SK-N-SH treated with all-trans-retinoic acid at 6 μM for 48 hours (cell line): ENCODE measurements at regions not wholly inside any gene's neighbourhood (a gene's known extent, or its start where the extent isn't known, plus 50 kb on each side); places are given as distances from the start of the nearest gene placed in this dataset.

Experiments
- ATAC-seq: fragments of 200-7000 bp; cut with Tn5 transposase; 3 replicates; pipeline ENCODE4 v1.9.1; 2020; ENCODE audit warnings: mild to moderate bottlenecking, moderate library complexity
- ARNTL ChIP-seq: fragments of 450-650 bp; formaldehyde crosslinking; IDR thresholded peaks from 2 replicates; pipeline ENCODE4 v1.5.0; 2020; ENCODE audit warnings: low read depth, mild to moderate bottlenecking, moderate library complexity, borderline replicate concordance
- BACH2 ChIP-seq: fragments of 250-450 bp; sonication (Bioruptor Pico); IDR thresholded peaks from 2 replicates; pipeline ENCODE4 v1.9.0; 2021; ENCODE audit warnings: mild to moderate bottlenecking, borderline replicate concordance
- CREB5 ChIP-seq: fragments of 250-450 bp; sonication (Bioruptor Pico); IDR thresholded peaks from 2 replicates; pipeline ENCODE4 v1.5.1; 2020; ENCODE audit warnings: low read depth, mild to moderate bottlenecking, moderate library complexity
- CSDC2 ChIP-seq: fragments of 250-450 bp; sonication (Bioruptor Pico); IDR thresholded peaks from 2 replicates; pipeline ENCODE4 v1.5.0; 2020; ENCODE audit warnings: mild to moderate bottlenecking, moderate library complexity
- ESRRG ChIP-seq: fragments of 250-450 bp; sonication (Bioruptor Pico); IDR thresholded peaks from 2 replicates; pipeline ENCODE4 v1.6.1; 2021; ENCODE audit warnings: mild to moderate bottlenecking
- GLIS3 ChIP-seq: fragments of 250-450 bp; sonication (Bioruptor Pico); IDR thresholded peaks from 2 replicates; pipeline ENCODE4 v1.5.0; 2020; ENCODE audit warnings: mild to moderate bottlenecking, moderate library complexity
- ISL1 ChIP-seq: fragments of 250-450 bp; sonication (Bioruptor Pico); IDR thresholded peaks from 2 replicates; pipeline ENCODE4 v2.1.2; 2022; ENCODE audit warnings: mild to moderate bottlenecking, moderate library complexity
- OSR1 ChIP-seq: fragments of 250-450 bp; sonication (Bioruptor Pico); IDR thresholded peaks from 2 replicates; pipeline ENCODE4 v1.8.0; 2022; ENCODE audit warnings: moderate library complexity, mild to moderate bottlenecking, inconsistent platforms
- PPARA ChIP-seq: fragments of 250-450 bp; sonication (Bioruptor Pico); IDR thresholded peaks from 2 replicates; pipeline ENCODE4 v1.5.0; 2020; ENCODE audit warnings: mild to moderate bottlenecking, borderline replicate concordance
- RARB ChIP-seq: fragments of 250-450 bp; sonication (Bioruptor Pico); IDR thresholded peaks from 2 replicates; pipeline ENCODE4 v1.8.0; 2021; ENCODE audit warnings: mild to moderate bottlenecking, moderate library complexity
- SNAI2 ChIP-seq: fragments of 250-450 bp; sonication (Bioruptor Pico); IDR thresholded peaks from 2 replicates; pipeline ENCODE4 v1.5.0; 2020; ENCODE audit warnings: mild to moderate bottlenecking, moderate library complexity
- TCF4 ChIP-seq: fragments of 250-450 bp; sonication (Bioruptor Pico); IDR thresholded peaks from 2 replicates; pipeline ENCODE4 v1.8.0; 2021; ENCODE audit warnings: mild to moderate bottlenecking, moderate library complexity, borderline replicate concordance
- TOX ChIP-seq: fragments of 250-450 bp; sonication (Bioruptor Pico); IDR thresholded peaks from 2 replicates; pipeline ENCODE4 v1.8.0; 2021; ENCODE audit warnings: mild to moderate bottlenecking, moderate library complexity, borderline replicate concordance
- TSHZ2 ChIP-seq: fragments of 250-450 bp; sonication (Bioruptor Pico); IDR thresholded peaks from 2 replicates; pipeline ENCODE4 v1.5.0; 2020; ENCODE audit warnings: mild to moderate bottlenecking, moderate library complexity
- ZFP3 ChIP-seq: fragments of 250-450 bp; sonication (Bioruptor Pico); IDR thresholded peaks from 2 replicates; pipeline ENCODE4 v1.5.0; 2020; ENCODE audit warnings: mild to moderate bottlenecking, moderate library complexity
- ZFP30 ChIP-seq: fragments of 450-650 bp; formaldehyde crosslinking; IDR thresholded peaks from 2 replicates; pipeline ENCODE4 v1.5.0; 2022; ENCODE audit warnings: mild to moderate bottlenecking, moderate library complexity
- ZNF565 ChIP-seq: fragments of 450-650 bp; formaldehyde crosslinking; conservative IDR thresholded peaks from 2 replicates; pipeline ENCODE4 v1.5.0; 2020; ENCODE audit warnings: low read depth, mild to moderate bottlenecking, moderate library complexity
- ZNF70 ChIP-seq: fragments of 450-650 bp; formaldehyde crosslinking; IDR thresholded peaks from 2 replicates; pipeline ENCODE4 v1.5.0; 2020; ENCODE audit warnings: mild to moderate bottlenecking, moderate library complexity
- ZNF8 ChIP-seq: fragments of 450-650 bp; formaldehyde crosslinking; IDR thresholded peaks from 2 replicates; pipeline ENCODE4 v1.5.0; 2020; ENCODE audit warnings: mild to moderate bottlenecking, moderate library complexity
- TF ChIP-seq, protein P1 (sequence below): fragments of 250-450 bp; sonication (Bioruptor Pico); IDR thresholded peaks from 2 replicates; pipeline ENCODE4 v1.8.0; 2021; ENCODE audit warnings: low read depth, mild to moderate bottlenecking, moderate library complexity, borderline replicate concordance
- TF ChIP-seq, protein P2 (sequence below): fragments of 250-450 bp; sonication (Bioruptor Pico); IDR thresholded peaks from 2 replicates; pipeline ENCODE4 v1.8.0; 2020; ENCODE audit warnings: mild to moderate bottlenecking, moderate library complexity, borderline replicate concordance
- TF ChIP-seq, protein P3 (sequence below): fragments of 250-450 bp; sonication (Bioruptor Pico); IDR thresholded peaks from 2 replicates; pipeline ENCODE4 v1.5.1; 2021; ENCODE audit warnings: mild to moderate bottlenecking, moderate library complexity

DNA sequence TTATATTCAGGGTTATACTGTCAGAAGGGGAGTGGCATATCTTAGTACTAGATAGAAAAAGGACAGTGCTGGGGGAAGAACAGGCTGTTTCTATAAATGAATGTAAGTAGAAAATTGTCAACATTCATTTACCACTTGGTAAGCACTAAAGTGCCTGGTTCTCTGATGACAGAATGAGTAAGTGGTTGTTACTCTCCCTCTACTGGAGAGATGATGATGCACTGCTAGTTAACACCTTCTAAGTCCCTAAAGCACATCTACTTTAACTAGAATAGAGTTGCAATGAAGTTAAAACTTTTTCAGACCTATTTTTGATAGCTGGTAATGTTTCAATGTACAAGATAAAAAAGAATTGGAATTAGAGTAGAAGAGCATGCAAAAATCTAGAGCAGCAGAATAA, 214.5 kb downstream of the KLHL4 start:
- TF ChIP-seq, protein P1, sequence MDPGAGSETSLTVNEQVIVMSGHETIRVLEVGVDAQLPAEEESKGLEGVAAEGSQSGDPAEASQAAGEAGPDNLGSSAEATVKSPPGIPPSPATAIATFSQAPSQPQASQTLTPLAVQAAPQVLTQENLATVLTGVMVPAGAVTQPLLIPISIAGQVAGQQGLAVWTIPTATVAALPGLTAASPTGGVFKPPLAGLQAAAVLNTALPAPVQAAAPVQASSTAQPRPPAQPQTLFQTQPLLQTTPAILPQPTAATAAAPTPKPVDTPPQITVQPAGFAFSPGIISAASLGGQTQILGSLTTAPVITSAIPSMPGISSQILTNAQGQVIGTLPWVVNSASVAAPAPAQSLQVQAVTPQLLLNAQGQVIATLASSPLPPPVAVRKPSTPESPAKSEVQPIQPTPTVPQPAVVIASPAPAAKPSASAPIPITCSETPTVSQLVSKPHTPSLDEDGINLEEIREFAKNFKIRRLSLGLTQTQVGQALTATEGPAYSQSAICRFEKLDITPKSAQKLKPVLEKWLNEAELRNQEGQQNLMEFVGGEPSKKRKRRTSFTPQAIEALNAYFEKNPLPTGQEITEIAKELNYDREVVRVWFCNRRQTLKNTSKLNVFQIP (CRISPR knock-in tag), result no peak
- TF ChIP-seq CSDC2 (CRISPR knock-in tag), result no peak
- TF ChIP-seq TOX, result no peak
- no peak for TF ChIP-seq ISL1 (CRISPR knock-in tag)
- no peak for TF ChIP-seq TCF4
- TF ChIP-seq, all 23 proteins: peak for 0
- no peak for ATAC-seq

DNA sequence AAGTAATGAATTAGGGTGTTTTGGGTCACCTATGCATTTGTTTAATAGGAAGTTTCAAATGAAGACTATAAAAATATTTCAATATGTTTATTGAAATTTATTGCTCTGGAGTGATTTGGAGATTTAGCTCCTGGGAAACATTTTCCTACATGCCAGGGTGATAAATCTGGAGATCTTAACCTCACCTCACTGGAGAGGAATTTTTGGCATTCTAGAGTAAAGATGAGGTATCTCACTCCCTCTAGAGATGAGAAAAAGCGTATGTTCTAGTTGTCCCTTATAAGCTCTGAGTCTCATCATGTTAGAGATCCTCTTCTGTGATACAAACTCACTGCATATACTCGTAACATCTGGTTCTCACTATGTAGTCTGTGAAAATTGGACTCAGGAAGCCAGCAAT, 219.0 kb downstream of the KLHL4 start:
- TF ChIP-seq, protein P1 (CRISPR knock-in tag), result no peak
- TF ChIP-seq ZNF8 (CRISPR knock-in tag) (no peak), TCF4 (no peak), ISL1 (CRISPR knock-in tag) (no peak)

DNA sequence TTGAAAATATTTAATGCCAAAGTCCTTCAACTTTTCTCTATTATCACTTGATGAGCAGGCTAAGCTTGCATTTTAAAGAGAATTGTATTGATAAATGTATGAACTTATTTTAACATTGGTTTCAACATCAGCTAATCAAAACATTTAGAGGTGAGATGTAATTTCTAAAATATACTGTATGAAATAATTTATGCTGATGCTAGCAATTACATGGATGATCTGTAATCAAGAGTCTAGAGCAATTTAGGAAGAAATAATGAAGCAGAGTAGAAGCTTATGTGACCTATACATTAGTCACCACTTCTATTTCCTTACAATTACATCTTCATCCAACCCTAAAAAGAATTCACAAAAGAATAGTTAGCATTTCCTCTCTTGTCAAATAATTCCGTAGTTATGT, 226.8 kb downstream of the KLHL4 start:
- ATAC-seq, result no peak
- TF ChIP-seq SNAI2 (CRISPR knock-in tag) (no peak), TSHZ2 (CRISPR knock-in tag) (no peak), CSDC2 (CRISPR knock-in tag) (no peak), ISL1 (CRISPR knock-in tag) (no peak), ZFP30 (no peak), ZNF70 (CRISPR knock-in tag) (no peak), TCF4 (no peak), RARB (CRISPR knock-in tag) (no peak), ESRRG (CRISPR knock-in tag) (no peak), ZNF565 (CRISPR knock-in tag) (no peak), TOX (no peak), ARNTL (CRISPR knock-in tag) (no peak), ZFP3 (no peak)
- TF ChIP-seq, protein P1 (CRISPR knock-in tag), result no peak

More for the DNA sequence above, 219.0 kb downstream of the KLHL4 start:
- no peak for ATAC-seq

- no peak for ATAC-seq
- TF ChIP-seq GLIS3 (CRISPR knock-in tag) (no peak), TCF4 (no peak), CREB5 (CRISPR knock-in tag) (no peak), BACH2 (CRISPR knock-in tag) (no peak), ZFP30 (no peak), PPARA (CRISPR knock-in tag) (no peak), SNAI2 (CRISPR knock-in tag) (no peak), RARB (CRISPR knock-in tag) (no peak), OSR1 (CRISPR knock-in tag) (no peak), ESRRG (CRISPR knock-in tag) (no peak), ISL1 (CRISPR knock-in tag) (no peak), ZNF70 (CRISPR knock-in tag) (no peak), ZNF565 (CRISPR knock-in tag) (no peak)
- TF ChIP-seq, protein P2, sequence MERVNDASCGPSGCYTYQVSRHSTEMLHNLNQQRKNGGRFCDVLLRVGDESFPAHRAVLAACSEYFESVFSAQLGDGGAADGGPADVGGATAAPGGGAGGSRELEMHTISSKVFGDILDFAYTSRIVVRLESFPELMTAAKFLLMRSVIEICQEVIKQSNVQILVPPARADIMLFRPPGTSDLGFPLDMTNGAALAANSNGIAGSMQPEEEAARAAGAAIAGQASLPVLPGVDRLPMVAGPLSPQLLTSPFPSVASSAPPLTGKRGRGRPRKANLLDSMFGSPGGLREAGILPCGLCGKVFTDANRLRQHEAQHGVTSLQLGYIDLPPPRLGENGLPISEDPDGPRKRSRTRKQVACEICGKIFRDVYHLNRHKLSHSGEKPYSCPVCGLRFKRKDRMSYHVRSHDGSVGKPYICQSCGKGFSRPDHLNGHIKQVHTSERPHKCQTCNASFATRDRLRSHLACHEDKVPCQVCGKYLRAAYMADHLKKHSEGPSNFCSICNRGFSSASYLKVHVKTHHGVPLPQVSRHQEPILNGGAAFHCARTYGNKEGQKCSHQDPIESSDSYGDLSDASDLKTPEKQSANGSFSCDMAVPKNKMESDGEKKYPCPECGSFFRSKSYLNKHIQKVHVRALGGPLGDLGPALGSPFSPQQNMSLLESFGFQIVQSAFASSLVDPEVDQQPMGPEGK, result no peak
- TF ChIP-seq, protein P3, sequence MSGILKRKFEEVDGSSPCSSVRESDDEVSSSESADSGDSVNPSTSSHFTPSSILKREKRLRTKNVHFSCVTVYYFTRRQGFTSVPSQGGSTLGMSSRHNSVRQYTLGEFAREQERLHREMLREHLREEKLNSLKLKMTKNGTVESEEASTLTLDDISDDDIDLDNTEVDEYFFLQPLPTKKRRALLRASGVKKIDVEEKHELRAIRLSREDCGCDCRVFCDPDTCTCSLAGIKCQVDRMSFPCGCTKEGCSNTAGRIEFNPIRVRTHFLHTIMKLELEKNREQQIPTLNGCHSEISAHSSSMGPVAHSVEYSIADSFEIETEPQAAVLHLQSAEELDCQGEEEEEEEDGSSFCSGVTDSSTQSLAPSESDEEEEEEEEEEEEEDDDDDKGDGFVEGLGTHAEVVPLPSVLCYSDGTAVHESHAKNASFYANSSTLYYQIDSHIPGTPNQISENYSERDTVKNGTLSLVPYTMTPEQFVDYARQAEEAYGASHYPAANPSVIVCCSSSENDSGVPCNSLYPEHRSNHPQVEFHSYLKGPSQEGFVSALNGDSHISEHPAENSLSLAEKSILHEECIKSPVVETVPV (CRISPR knock-in tag), result no peak
- TF ChIP-seq, protein P1 (CRISPR knock-in tag), result no peak
Measured at GRCh38 chrX:87755493-87755892, 237.9 kb downstream of the KLHL4 start.
